IMR-90 (cell line): ENCODE measurements at regions not wholly inside any gene's neighbourhood (a gene's known extent, or its start where the extent isn't known, plus 50 kb on each side); places are given as distances from the start of the nearest gene placed in this dataset.
"Not testable (repeated sequence)": the region's sequence is repeated elsewhere in the genome, so short reads cannot be mapped to it uniquely, and the experiment has no call there.

Experiments
- MAZ ChIP-seq: IDR thresholded peaks from 2 replicates; pipeline ENCODE4 v1.6.1; 2012; ENCODE audit warnings: low read depth, mild to moderate bottlenecking, low read length, improper control_type of control experiment, moderate library complexity, borderline replicate concordance
- POLR2A ChIP-seq: IDR thresholded peaks from 2 replicates; pipeline ENCODE4 v1.6.1; 2012; ENCODE audit warnings: mild to moderate bottlenecking, low read depth, low read length
- RAD21 ChIP-seq: IDR thresholded peaks from 2 replicates; pipeline ENCODE4 v1.6.1; 2012; ENCODE audit warnings: low read length, improper control_type of control experiment
- TF ChIP-seq, protein P1 (sequence below): conservative IDR thresholded peaks from 2 replicates; pipeline ENCODE4 v1.5.1; 2012; ENCODE audit warnings: mild to moderate bottlenecking, low read depth, low read length, improper control_type of control experiment

DNA sequence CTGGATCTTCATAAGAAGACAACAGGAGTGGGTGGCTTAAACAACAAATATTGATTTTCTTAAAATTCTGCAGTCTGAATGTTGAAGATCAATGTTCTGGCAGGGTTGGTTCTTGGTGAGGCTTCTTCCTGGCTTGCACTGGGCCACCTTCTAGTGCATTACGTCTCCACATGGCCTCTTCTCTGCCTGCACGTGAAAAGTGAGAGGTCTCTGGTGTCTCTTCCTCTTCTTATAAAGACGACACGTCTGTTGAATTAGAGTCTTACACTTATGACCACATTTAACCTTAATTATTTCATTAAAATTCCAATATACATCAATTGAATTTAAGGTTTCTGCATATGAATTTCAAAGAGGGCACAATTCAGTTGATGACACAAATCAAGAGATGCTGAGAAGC, 1100.1 kb downstream of the TMEM121 start:
- TF ChIP-seq, protein P1, sequence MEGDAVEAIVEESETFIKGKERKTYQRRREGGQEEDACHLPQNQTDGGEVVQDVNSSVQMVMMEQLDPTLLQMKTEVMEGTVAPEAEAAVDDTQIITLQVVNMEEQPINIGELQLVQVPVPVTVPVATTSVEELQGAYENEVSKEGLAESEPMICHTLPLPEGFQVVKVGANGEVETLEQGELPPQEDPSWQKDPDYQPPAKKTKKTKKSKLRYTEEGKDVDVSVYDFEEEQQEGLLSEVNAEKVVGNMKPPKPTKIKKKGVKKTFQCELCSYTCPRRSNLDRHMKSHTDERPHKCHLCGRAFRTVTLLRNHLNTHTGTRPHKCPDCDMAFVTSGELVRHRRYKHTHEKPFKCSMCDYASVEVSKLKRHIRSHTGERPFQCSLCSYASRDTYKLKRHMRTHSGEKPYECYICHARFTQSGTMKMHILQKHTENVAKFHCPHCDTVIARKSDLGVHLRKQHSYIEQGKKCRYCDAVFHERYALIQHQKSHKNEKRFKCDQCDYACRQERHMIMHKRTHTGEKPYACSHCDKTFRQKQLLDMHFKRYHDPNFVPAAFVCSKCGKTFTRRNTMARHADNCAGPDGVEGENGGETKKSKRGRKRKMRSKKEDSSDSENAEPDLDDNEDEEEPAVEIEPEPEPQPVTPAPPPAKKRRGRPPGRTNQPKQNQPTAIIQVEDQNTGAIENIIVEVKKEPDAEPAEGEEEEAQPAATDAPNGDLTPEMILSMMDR = not testable (repeated sequence)
- not testable (repeated sequence) for TF ChIP-seq POLR2A, MAZ, RAD21
